Endodermal cell (in vitro differentiated cells): ENCODE measurements at regions not wholly inside any gene's neighbourhood (a gene's known extent, or its start where the extent isn't known, plus 50 kb on each side); places are given as distances from the start of the nearest gene placed in this dataset.

Source experiments
- DNase-seq: peaks from one replicate; pipeline ENCODE4 v3.0.0-alpha.2; 2017
- H3K27ac ChIP-seq: 2 replicates; pipeline ENCODE4 v1.5.1; 2013; ENCODE audit warnings: mild to moderate bottlenecking, low read depth, low read length, moderate library complexity
- H3K27me3 ChIP-seq: 2 replicates; pipeline ENCODE4 v1.6.1; 2013; ENCODE audit warnings: mild to moderate bottlenecking, low read length, moderate library complexity; ENCODE audit not compliant: insufficient read depth, control insufficient read depth, poor library complexity, severe bottlenecking
- H3K36me3 ChIP-seq: 2 replicates; pipeline ENCODE4 v1.7.0; 2013; ENCODE audit warnings: mild to moderate bottlenecking, low read length, moderate library complexity; ENCODE audit not compliant: control insufficient read depth, insufficient read depth
- H3K4me1 ChIP-seq: one replicate; pipeline ENCODE4 v1.7.0; 2013; ENCODE audit warnings: low read length; ENCODE audit not compliant: control insufficient read depth, insufficient read depth
- H3K4me3 ChIP-seq: 2 replicates; pipeline ENCODE4 v1.5.1; 2013; ENCODE audit warnings: mild to moderate bottlenecking, low read length, moderate library complexity
- H3K9ac ChIP-seq: 2 replicates; pipeline ENCODE4 v1.6.1; 2013; ENCODE audit warnings: mild to moderate bottlenecking, low read length, moderate library complexity; ENCODE audit not compliant: poor library complexity, severe bottlenecking; ENCODE audit errors: extremely low read depth
- H3K9me3 ChIP-seq: 2 replicates; pipeline ENCODE4 v1.6.1; 2013; ENCODE audit warnings: mild to moderate bottlenecking, low read length, moderate library complexity; ENCODE audit not compliant: control insufficient read depth
- H3K27ac Mint-ChIP-seq: 2 replicates; pipeline ENCODE4 v1.8.0; 2020; ENCODE audit warnings: mixed read lengths
- H3K27me3 Mint-ChIP-seq: 2 replicates; pipeline ENCODE4 v1.8.0; 2021; ENCODE audit warnings: mild to moderate bottlenecking, mixed read lengths; ENCODE audit not compliant: insufficient read depth
- H3K36me3 Mint-ChIP-seq: 2 replicates; pipeline ENCODE4 v1.8.0; 2020; ENCODE audit warnings: low read depth, mixed read lengths
- H3K4me1 Mint-ChIP-seq: 2 replicates; pipeline ENCODE4 v1.8.0; 2020; ENCODE audit warnings: mixed read lengths
- H3K4me3 Mint-ChIP-seq: 2 replicates; pipeline ENCODE4 v1.8.0; 2020; ENCODE audit warnings: mild to moderate bottlenecking, moderate library complexity, mixed read lengths
- H3K9me3 Mint-ChIP-seq: 2 replicates; pipeline ENCODE4 v1.8.0; 2020; ENCODE audit warnings: mild to moderate bottlenecking, mixed read lengths
- WGBS, 2 experiments: methylation state at CpG; one replicate each; pipeline versions ENCODE4 v1.1.5 to v1.1.7; 2013; ENCODE audit warnings: missing lambda C conversion rate in 2 of 2, mixed read lengths in 1 of 2; ENCODE audit not compliant: insufficient coverage in 1 of 2, insufficient read length in 1 of 2; 5-methylcytosine and 5-hydroxymethylcytosine counted together
- TF ChIP-seq, protein P1 (sequence below): fragments of 200-600 bp; sonication (generic); conservative IDR thresholded peaks from 2 replicates; pipeline ENCODE4 v1.5.0; 2021; ENCODE audit warnings: antibody characterized with exemption, mild to moderate bottlenecking

DNA sequence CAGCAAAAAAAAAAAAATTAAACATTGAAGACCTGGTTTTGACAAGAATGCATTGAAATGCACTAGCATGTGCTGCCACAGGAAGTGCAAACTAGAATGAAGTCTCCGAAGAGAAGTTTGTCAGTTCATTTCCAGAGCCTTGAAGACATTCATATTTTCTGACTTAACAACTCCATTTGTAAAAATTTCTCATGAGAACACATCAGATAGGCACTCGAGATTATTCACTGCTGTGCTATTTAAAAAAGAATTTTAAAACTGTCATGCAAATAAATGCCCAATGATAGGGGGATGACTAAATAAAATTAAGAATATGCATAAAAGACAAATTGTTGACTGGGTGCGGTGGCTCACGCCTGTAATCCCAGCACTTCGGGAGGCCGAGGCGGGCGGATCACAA lies 394.6 kb upstream of the JARID2 start:
- H3K9me3 ChIP-seq, result no peaks in the 10 kb centered on the region
- Mint-ChIP-seq H3K36me3 (no peaks in the 10 kb centered on the region), H3K9me3 (no peaks in the 10 kb centered on the region), H3K27me3 (no peaks in the 10 kb centered on the region), H3K4me1 (peaks cover 18% of the 10 kb centered on the region), H3K27ac (no peak overlapping the region), H3K4me3 (no peak overlapping the region)
- no peak overlapping the region for H3K4me3 ChIP-seq
- no peak overlapping the region for H3K9ac ChIP-seq
- no peak for DNase-seq
- TF ChIP-seq, protein P1, sequence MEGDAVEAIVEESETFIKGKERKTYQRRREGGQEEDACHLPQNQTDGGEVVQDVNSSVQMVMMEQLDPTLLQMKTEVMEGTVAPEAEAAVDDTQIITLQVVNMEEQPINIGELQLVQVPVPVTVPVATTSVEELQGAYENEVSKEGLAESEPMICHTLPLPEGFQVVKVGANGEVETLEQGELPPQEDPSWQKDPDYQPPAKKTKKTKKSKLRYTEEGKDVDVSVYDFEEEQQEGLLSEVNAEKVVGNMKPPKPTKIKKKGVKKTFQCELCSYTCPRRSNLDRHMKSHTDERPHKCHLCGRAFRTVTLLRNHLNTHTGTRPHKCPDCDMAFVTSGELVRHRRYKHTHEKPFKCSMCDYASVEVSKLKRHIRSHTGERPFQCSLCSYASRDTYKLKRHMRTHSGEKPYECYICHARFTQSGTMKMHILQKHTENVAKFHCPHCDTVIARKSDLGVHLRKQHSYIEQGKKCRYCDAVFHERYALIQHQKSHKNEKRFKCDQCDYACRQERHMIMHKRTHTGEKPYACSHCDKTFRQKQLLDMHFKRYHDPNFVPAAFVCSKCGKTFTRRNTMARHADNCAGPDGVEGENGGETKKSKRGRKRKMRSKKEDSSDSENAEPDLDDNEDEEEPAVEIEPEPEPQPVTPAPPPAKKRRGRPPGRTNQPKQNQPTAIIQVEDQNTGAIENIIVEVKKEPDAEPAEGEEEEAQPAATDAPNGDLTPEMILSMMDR, result no peak
- H3K27me3 ChIP-seq, result no peaks in the 10 kb centered on the region
- 94 to 95% methylated on average over 3 to 4 of the region's 8 CpGs for WGBS, 2 experiments
- H3K4me1 ChIP-seq, result no peaks in the 10 kb centered on the region
- H3K27ac ChIP-seq, result no peak overlapping the region
- no peaks in the 10 kb centered on the region for H3K36me3 ChIP-seq

DNA sequence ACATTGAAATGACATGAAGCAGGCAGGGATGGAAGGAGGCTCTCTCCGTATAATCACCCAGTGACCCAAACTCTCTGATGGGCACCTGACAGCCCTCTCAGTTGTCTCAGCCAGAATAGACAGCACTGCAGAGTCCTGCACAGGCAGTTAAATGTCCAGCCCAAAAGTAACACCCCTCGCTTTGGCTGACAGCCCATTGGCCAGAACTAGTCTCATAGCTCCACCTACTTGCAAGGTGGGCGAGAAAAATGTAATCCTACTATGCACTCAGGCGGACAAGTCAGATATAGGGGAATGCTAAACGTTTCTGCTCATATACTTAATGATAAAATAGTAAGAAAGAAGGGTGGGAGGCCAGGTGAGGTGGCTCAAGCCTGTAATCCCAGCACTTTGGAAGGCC lies 393.5 kb upstream of the JARID2 start:
- Mint-ChIP-seq H3K27ac (no peak overlapping the region), H3K9me3 (no peaks in the 10 kb centered on the region), H3K27me3 (no peaks in the 10 kb centered on the region), H3K4me1 (peaks cover 18% of the 10 kb centered on the region), H3K4me3 (no peak overlapping the region), H3K36me3 (no peaks in the 10 kb centered on the region)
- H3K27me3 ChIP-seq, result no peaks in the 10 kb centered on the region
- H3K4me3 ChIP-seq, result no peak overlapping the region
- no peaks in the 10 kb centered on the region for H3K36me3 ChIP-seq
- TF ChIP-seq, protein P1, result no peak
- no peaks in the 10 kb centered on the region for H3K4me1 ChIP-seq
- H3K9ac ChIP-seq, result no peak overlapping the region
- H3K9me3 ChIP-seq, result no peaks in the 10 kb centered on the region
- DNase-seq, result no peak
- 94 to 100% methylated on average over 1 to 5 of the region's 5 CpGs for WGBS, 2 experiments
- H3K27ac ChIP-seq, result no peak overlapping the region

DNA sequence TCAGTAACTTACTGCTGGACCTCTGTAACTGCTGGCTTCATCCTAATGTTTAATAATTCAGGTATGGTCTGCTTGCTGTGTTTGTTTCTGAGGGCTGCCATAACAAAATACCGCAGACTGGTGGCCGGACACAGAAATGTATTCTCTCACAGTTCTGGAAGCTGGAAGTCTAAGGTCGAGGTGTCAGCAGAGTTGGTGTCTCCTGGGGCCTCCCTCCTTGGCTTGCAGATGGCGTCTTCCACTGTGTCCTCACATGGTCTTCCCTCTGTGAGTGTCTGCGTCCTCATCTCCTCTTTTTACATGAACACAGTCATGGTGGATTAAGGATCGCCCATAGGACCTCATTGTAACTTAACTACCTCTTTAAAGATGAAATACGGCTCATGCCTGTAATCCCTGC lies 389.7 kb upstream of the JARID2 start:
- no peak overlapping the region for H3K9ac ChIP-seq
- no peak overlapping the region for H3K4me3 ChIP-seq
- H3K27me3 ChIP-seq, result no peaks in the 10 kb centered on the region
- Mint-ChIP-seq H3K4me1 (peaks cover 10% of the 10 kb centered on the region), H3K36me3 (no peaks in the 10 kb centered on the region), H3K27me3 (no peaks in the 10 kb centered on the region), H3K27ac (no peak overlapping the region), H3K9me3 (no peaks in the 10 kb centered on the region), H3K4me3 (no peak overlapping the region)
- WGBS, 2 experiments, result 94 to 96% methylated on average over 7 of the region's 7 CpGs
- H3K4me1 ChIP-seq, result no peaks in the 10 kb centered on the region
- no peaks in the 10 kb centered on the region for H3K9me3 ChIP-seq
- no peak for DNase-seq
- H3K36me3 ChIP-seq, result no peaks in the 10 kb centered on the region
- TF ChIP-seq, protein P1, result no peak
- no peak overlapping the region for H3K27ac ChIP-seq
